Peyer's patch (tissue), 4 donors: ENCODE measurements at regions not wholly inside any gene's neighbourhood (a gene's known extent, or its start where the extent isn't known, plus 50 kb on each side); places are given as distances from the start of the nearest gene placed in this dataset.

Experiments used
- CTCF ChIP-seq, 6 experiments: fragments of 450-650 bp in 4 of 6; fragments of 200-600 bp in 2 of 6; sonication (generic) in 1 of 6; IDR thresholded peaks; one replicate each; pipeline ENCODE4 v1.5.1; 2017 to 2019; ENCODE audit warnings: antibody characterized with exemption in 6 of 6, mild to moderate bottlenecking in 3 of 6, moderate library complexity in 1 of 6
- POLR2A ChIP-seq, 2 donors: fragments of 450-650 bp; IDR thresholded peaks; one replicate each; pipeline ENCODE4 v1.5.1; 2017; ENCODE audit warnings: antibody characterized with exemption in 2 of 2, mild to moderate bottlenecking in 2 of 2, moderate library complexity in 2 of 2

DNA sequence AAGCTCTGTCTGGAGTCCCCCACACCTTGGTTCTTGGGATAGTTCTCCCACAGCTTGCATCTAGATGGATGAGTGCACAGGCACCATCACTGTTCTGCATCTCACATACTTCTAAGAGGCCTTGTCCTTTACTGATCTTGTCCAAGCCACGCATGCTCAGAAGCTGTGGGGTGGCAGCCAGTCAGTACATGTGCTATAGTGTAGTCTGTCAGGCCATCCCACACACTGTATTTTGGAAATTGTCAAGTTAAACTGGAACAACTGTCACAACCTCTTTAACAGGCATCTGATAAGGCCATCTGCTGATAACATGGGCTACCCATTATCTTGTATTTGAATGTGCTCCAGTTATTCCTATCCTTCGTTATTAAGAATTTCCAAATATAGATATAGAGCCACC is 296.5 kb upstream of the AZI2 start:
- TF ChIP-seq CTCF (IDR thresholded peaks at IDR 0.05): no peak
- no peak for TF ChIP-seq POLR2A (IDR thresholded peaks at IDR 0.05)
